GM19397 (cell line): ENCODE measurements at regions not wholly inside any gene's neighbourhood (a gene's known extent, or its start where the extent isn't known, plus 50 kb on each side); places are given as distances from the start of the nearest gene placed in this dataset.
A peak's percentile ranks its signal among the peaks of the same experiment; 100 is the strongest.
"Not testable (repeated sequence)": the region's sequence is repeated elsewhere in the genome, so short reads cannot be mapped to it uniquely, and the experiment has no call there.

Experiments
- ATAC-seq: cut with Tn5 transposase; IDR thresholded peaks from one replicate; pipeline ENCODE4 v1.9.1; 2021; ENCODE audit warnings: mild to moderate bottlenecking, moderate library complexity; ENCODE audit not compliant: unreplicated experiment

- ATAC-seq, result no peak
Measured at GRCh38 chr2:207216457-207216856, 50.7 kb upstream of the KLF7 start.

GRCh38 chr2:207217442-207217841, 51.7 kb upstream of the KLF7 start:
- no peak for ATAC-seq

- ATAC-seq, result no peak
Measured at GRCh38 chr2:207219081-207219630, 53.4 kb upstream of the KLF7 start.

GRCh38 chr2:207219676-207220501, 54.1 kb upstream of the KLF7 start:
- no peak for ATAC-seq

GRCh38 chr2:207221731-207222130, 56.0 kb upstream of the KLF7 start:
- no peak for ATAC-seq

- ATAC-seq, result peak; percentile 68
Measured at GRCh38 chr2:207223051-207223450, 57.3 kb upstream of the KLF7 start.

GRCh38 chr2:207224381-207224780, 58.6 kb upstream of the KLF7 start:
- no peak for ATAC-seq

GRCh38 chr2:207224791-207225482, 59.2 kb upstream of the KLF7 start:
- no peak for ATAC-seq

- ATAC-seq, result no peak
Measured at GRCh38 chr2:207225773-207226172, 60.0 kb upstream of the KLF7 start.

- no peak for ATAC-seq
Measured at GRCh38 chr2:207226243-207226642, 60.5 kb upstream of the KLF7 start.

GRCh38 chr2:207226671-207227061, 60.9 kb upstream of the KLF7 start:
- ATAC-seq, result no peak

GRCh38 chr2:207227062-207227748, 61.5 kb upstream of the KLF7 start:
- no peak for ATAC-seq

- ATAC-seq, result no peak
Measured at GRCh38 chr2:207227749-207228145, 62.0 kb upstream of the KLF7 start.

- ATAC-seq, result no peak
Measured at GRCh38 chr2:207228402-207228801, 62.7 kb upstream of the KLF7 start.

- ATAC-seq, result no peak
Measured at GRCh38 chr2:207229161-207229560, 63.4 kb upstream of the KLF7 start.

- ATAC-seq, result no peak
Measured at GRCh38 chr2:207230261-207231105, 64.7 kb upstream of the KLF7 start.

GRCh38 chr2:207231106-207231865, 65.5 kb upstream of the KLF7 start:
- ATAC-seq, result no peak

GRCh38 chr2:207231967-207232366, 66.2 kb upstream of the KLF7 start:
- no peak for ATAC-seq

GRCh38 chr2:207233141-207233540, 67.4 kb upstream of the KLF7 start:
- not testable (repeated sequence) for ATAC-seq

- no peak for ATAC-seq
Measured at GRCh38 chr2:207233731-207234130, 68.0 kb upstream of the KLF7 start.
